H9 (cell line): ENCODE measurements at regions not wholly inside any gene's neighbourhood (a gene's known extent, or its start where the extent isn't known, plus 50 kb on each side); places are given as distances from the start of the nearest gene placed in this dataset.

Experiments used
- DNase-seq: peaks from one replicate; pipeline ENCODE4 v3.0.0-alpha.2; 2017
- H2AFZ ChIP-seq: one replicate; pipeline ENCODE4 v1.6.1; 2013; ENCODE audit warnings: mild to moderate bottlenecking, low read length, control low read depth, moderate library complexity
- H2AK5ac ChIP-seq: 2 replicates; pipeline ENCODE4 v1.6.1; 2013; ENCODE audit warnings: low read length, control low read depth, mixed read lengths; ENCODE audit not compliant: insufficient read length
- H2BK120ac ChIP-seq: one replicate; pipeline ENCODE4 v1.6.1; 2013; ENCODE audit warnings: low read depth, mild to moderate bottlenecking, low read length, control low read depth, inconsistent platforms; ENCODE audit not compliant: poor library complexity, severe bottlenecking
- H2BK12ac ChIP-seq: 2 replicates; pipeline ENCODE4 v1.6.1; 2013; ENCODE audit warnings: low read length, control low read depth, mixed read lengths, low read depth; ENCODE audit not compliant: insufficient read length
- H2BK15ac ChIP-seq: 2 replicates; pipeline ENCODE4 v1.6.1; 2013; ENCODE audit warnings: low read depth, low read length, control low read depth
- H2BK20ac ChIP-seq: one replicate; pipeline ENCODE4 v1.6.1; 2013; ENCODE audit warnings: low read depth, mild to moderate bottlenecking, low read length, control low read depth, inconsistent platforms; ENCODE audit not compliant: poor library complexity, severe bottlenecking
- H2BK5ac ChIP-seq: 2 replicates; pipeline ENCODE4 v1.6.1; 2013; ENCODE audit warnings: low read length, control low read depth, mixed read lengths; ENCODE audit not compliant: insufficient read length
- H3K14ac ChIP-seq: 2 replicates; pipeline ENCODE4 v1.6.1; 2013; ENCODE audit warnings: low read length, control low read depth; ENCODE audit not compliant: insufficient read depth
- H3K18ac ChIP-seq: 2 replicates; pipeline ENCODE4 v1.6.1; 2013; ENCODE audit warnings: low read depth, mild to moderate bottlenecking, mixed read lengths, low read length, control low read depth; ENCODE audit not compliant: insufficient read length
- H3K23ac ChIP-seq: 2 replicates; pipeline ENCODE4 v1.6.1; 2013; ENCODE audit warnings: low read length, control low read depth, mixed read lengths, low read depth; ENCODE audit not compliant: insufficient read length
- H3K23me2 ChIP-seq: 2 replicates; pipeline ENCODE4 v1.6.1; 2013; ENCODE audit warnings: low read depth, mild to moderate bottlenecking, mixed read lengths, low read length, control low read depth; ENCODE audit not compliant: insufficient read length, poor library complexity, severe bottlenecking
- H3K27ac ChIP-seq: 2 replicates; pipeline ENCODE4 v1.5.1; 2013; ENCODE audit warnings: low read length, control low read depth, mixed read lengths, low read depth; ENCODE audit not compliant: insufficient read length
- H3K27me3 ChIP-seq: 2 replicates; pipeline ENCODE4 v1.6.1; 2013; ENCODE audit warnings: low read length, control low read depth, inconsistent platforms; ENCODE audit not compliant: insufficient read depth
- H3K4ac ChIP-seq: 2 replicates; pipeline ENCODE4 v1.6.1; 2013; ENCODE audit warnings: low read depth, mild to moderate bottlenecking, control low read depth, inconsistent platforms, low read length, moderate library complexity
- H3K4me1 ChIP-seq: 2 replicates; pipeline ENCODE4 v1.6.1; 2013; ENCODE audit warnings: low read length, control low read depth, inconsistent platforms; ENCODE audit not compliant: insufficient read depth
- H3K4me2 ChIP-seq: 2 replicates; pipeline ENCODE4 v1.6.1; 2013; ENCODE audit warnings: low read length, control low read depth, mixed read lengths; ENCODE audit not compliant: insufficient read length, insufficient read depth
- H3K56ac ChIP-seq: 2 replicates; pipeline ENCODE4 v1.6.1; 2013; ENCODE audit warnings: low read depth, mild to moderate bottlenecking, mixed read lengths, low read length, control low read depth; ENCODE audit not compliant: insufficient read length
- H3K79me1 ChIP-seq: 2 replicates; pipeline ENCODE4 v1.6.1; 2013; ENCODE audit warnings: low read depth, mild to moderate bottlenecking, moderate library complexity, low read length, control low read depth, inconsistent platforms; ENCODE audit not compliant: insufficient read depth, poor library complexity, severe bottlenecking
- H3K79me2 ChIP-seq: 2 replicates; pipeline ENCODE4 v1.6.1; 2013; ENCODE audit warnings: low read length, control low read depth, inconsistent platforms; ENCODE audit not compliant: insufficient read depth
- H3K9ac ChIP-seq: 2 replicates; pipeline ENCODE4 v1.6.1; 2013; ENCODE audit warnings: low read length, control low read depth, mixed read lengths; ENCODE audit not compliant: insufficient read length; ENCODE audit errors: extremely low read depth
- H3K9me3 ChIP-seq: one replicate; pipeline ENCODE4 v1.6.1; 2013; ENCODE audit warnings: low read depth, low read length, inconsistent platforms; ENCODE audit not compliant: control insufficient read depth
- H3T11ph ChIP-seq: one replicate; pipeline ENCODE4 v1.6.1; 2013; ENCODE audit warnings: mild to moderate bottlenecking, low read length, control low read depth, inconsistent platforms
- H4K20me1 ChIP-seq: one replicate; pipeline ENCODE4 v1.6.1; 2013; ENCODE audit not compliant: control insufficient read depth, insufficient read length, insufficient read depth
- H4K5ac ChIP-seq: 2 replicates; pipeline ENCODE4 v1.6.1; 2013; ENCODE audit warnings: low read depth, mild to moderate bottlenecking, mixed read lengths, low read length, control low read depth; ENCODE audit not compliant: insufficient read length
- H4K8ac ChIP-seq: replicated peaks from 2 replicates; pipeline ENCODE4 v1.6.1; 2013; ENCODE audit warnings: low read length, control low read depth, mixed read lengths, low read depth; ENCODE audit not compliant: insufficient read length
- H4K91ac ChIP-seq: 2 replicates; pipeline ENCODE4 v1.6.1; 2013; ENCODE audit warnings: low read depth, mild to moderate bottlenecking, moderate library complexity, mixed read lengths, low read length, control low read depth; ENCODE audit not compliant: insufficient read length
- H3K27ac Mint-ChIP-seq, 3 experiments: 2 replicates in 2 of 3; 3 replicates in 1 of 3; pipeline ENCODE4 v1.8.0; 2020 to 2021; ENCODE audit warnings: mixed read lengths in 3 of 3, mild to moderate bottlenecking in 1 of 3, moderate library complexity in 1 of 3
- H3K27me3 Mint-ChIP-seq: 2 replicates; pipeline ENCODE4 v1.8.0; 2021; ENCODE audit warnings: low read depth, mild to moderate bottlenecking, moderate library complexity, mixed read lengths
- H3K36me3 Mint-ChIP-seq, 3 experiments: 2 replicates in 2 of 3; 3 replicates in 1 of 3; pipeline ENCODE4 v1.8.0; 2020 to 2021; ENCODE audit warnings: low read depth in 3 of 3, mixed read lengths in 3 of 3; ENCODE audit not compliant: insufficient read depth in 1 of 3
- H3K4me1 Mint-ChIP-seq, 2 experiments: 2 replicates each; pipeline ENCODE4 v1.8.0; 2020; ENCODE audit warnings: mixed read lengths in 2 of 2
- H3K4me3 Mint-ChIP-seq, 2 experiments: 2 replicates in 1 of 2; 3 replicates in 1 of 2; pipeline ENCODE4 v1.8.0; 2020 to 2021; ENCODE audit warnings: mild to moderate bottlenecking in 2 of 2, mixed read lengths in 2 of 2, moderate library complexity in 1 of 2
- H3K9me3 Mint-ChIP-seq, 2 experiments: 2 replicates in 1 of 2; 3 replicates in 1 of 2; pipeline ENCODE4 v1.8.0; 2020; ENCODE audit warnings: mild to moderate bottlenecking in 2 of 2, mixed read lengths in 2 of 2, moderate library complexity in 1 of 2
- WGBS: extraction: QIAGEN DNeasy Blood & Tissue Kit; methylation state at CpG from one replicate; pipeline ENCODE4 v1.1.7; 2013; ENCODE audit warnings: missing lambda C conversion rate, low lambda C conversion rate, mixed read lengths; ENCODE audit not compliant: insufficient read length; ENCODE audit errors: extremely low coverage; 5-methylcytosine and 5-hydroxymethylcytosine counted together
- TF ChIP-seq, protein P1 (sequence below): fragments of 200-600 bp; sonication (generic); conservative IDR thresholded peaks from 3 replicates; pipeline ENCODE4 v1.8.0; 2021; ENCODE audit warnings: antibody characterized with exemption, mild to moderate bottlenecking

DNA sequence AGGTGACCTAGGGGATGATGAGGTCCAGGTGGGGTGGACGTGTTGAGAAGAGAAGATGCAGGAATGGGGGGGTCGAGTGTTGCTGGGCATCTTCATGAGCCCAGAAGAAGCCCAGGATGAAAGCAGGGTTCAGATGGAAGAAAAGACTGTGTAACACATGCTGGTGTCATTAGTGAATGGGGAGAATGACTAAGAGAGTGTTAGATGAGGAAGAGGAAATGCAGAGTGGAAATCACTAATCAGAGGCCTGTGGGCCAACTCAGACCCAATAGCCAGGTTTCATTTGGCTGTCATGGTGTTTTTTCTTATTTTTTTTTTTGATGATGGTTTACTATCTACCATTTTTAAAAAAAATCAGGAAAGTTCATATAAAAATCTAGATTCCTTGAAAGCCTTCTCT, 180.8 kb upstream of the CAMK1G start:
- Histone ChIP-seq H2BK12ac (no peak overlapping the region), H2BK15ac (no peak overlapping the region), H3K79me1 (no peaks in the 10 kb centered on the region), H3K27me3 (no peaks in the 10 kb centered on the region), H3K18ac (no peak overlapping the region), H3K14ac (no peak overlapping the region), H3K56ac (no peak overlapping the region), H2BK20ac (no peak overlapping the region), H3K4me1 (peaks cover 12% of the 10 kb centered on the region), H3K4ac (no peak overlapping the region), H4K91ac (no peak overlapping the region), H3K23me2 (no peaks in the 10 kb centered on the region), H3K27ac (no peak overlapping the region), H3T11ph (no peak overlapping the region), H3K4me2 (no peak overlapping the region), H3K23ac (no peak overlapping the region), H4K5ac (no peak overlapping the region), H3K9me3 (no peaks in the 10 kb centered on the region), H3K9ac (no peak overlapping the region), H2AFZ (no peak overlapping the region), H2AK5ac (no peak overlapping the region), H3K79me2 (no peaks in the 10 kb centered on the region), H4K8ac (no peak overlapping the region), H2BK5ac (no peak overlapping the region), H2BK120ac (no peak overlapping the region), H4K20me1 (no peaks in the 10 kb centered on the region)
- H3K9me3 Mint-ChIP-seq = no peaks in the 10 kb centered on the region
- no CpG with 5 or more reads among the region's 2 CpGs for WGBS
- peaks cover 21 to 27% of the 10 kb centered on the region in 2 experiments for H3K4me1 Mint-ChIP-seq
- TF ChIP-seq, protein P1, sequence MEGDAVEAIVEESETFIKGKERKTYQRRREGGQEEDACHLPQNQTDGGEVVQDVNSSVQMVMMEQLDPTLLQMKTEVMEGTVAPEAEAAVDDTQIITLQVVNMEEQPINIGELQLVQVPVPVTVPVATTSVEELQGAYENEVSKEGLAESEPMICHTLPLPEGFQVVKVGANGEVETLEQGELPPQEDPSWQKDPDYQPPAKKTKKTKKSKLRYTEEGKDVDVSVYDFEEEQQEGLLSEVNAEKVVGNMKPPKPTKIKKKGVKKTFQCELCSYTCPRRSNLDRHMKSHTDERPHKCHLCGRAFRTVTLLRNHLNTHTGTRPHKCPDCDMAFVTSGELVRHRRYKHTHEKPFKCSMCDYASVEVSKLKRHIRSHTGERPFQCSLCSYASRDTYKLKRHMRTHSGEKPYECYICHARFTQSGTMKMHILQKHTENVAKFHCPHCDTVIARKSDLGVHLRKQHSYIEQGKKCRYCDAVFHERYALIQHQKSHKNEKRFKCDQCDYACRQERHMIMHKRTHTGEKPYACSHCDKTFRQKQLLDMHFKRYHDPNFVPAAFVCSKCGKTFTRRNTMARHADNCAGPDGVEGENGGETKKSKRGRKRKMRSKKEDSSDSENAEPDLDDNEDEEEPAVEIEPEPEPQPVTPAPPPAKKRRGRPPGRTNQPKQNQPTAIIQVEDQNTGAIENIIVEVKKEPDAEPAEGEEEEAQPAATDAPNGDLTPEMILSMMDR = no peak
- H3K36me3 Mint-ChIP-seq = no peaks in the 10 kb centered on the region
- no peak overlapping the region for H3K27ac Mint-ChIP-seq
- DNase-seq = no peak
- H3K27me3 Mint-ChIP-seq = no peaks in the 10 kb centered on the region
- H3K4me3 Mint-ChIP-seq = no peak overlapping the region
